ENCODE measurements at regions not wholly inside any gene's neighbourhood (a gene's known extent, or its start where the extent isn't known, plus 50 kb on each side); places are given as distances from the start of the nearest gene placed in this dataset.
"Not testable (repeated sequence)": the region's sequence is repeated elsewhere in the genome, so short reads cannot be mapped to it uniquely, and the experiment has no call there.

- no peaks in the 10 kb centered on the region for H3K36me3 Mint-ChIP-seq (ENCODE audit: low read depth)
- H3K4me1 Mint-ChIP-seq = peaks cover 25% of the 10 kb centered on the region
- H3K9me3 Mint-ChIP-seq = peaks cover 2% of the 10 kb centered on the region
- no peak overlapping the region for H3K4me3 Mint-ChIP-seq
- H3K27ac Mint-ChIP-seq (ENCODE audit: unreplicated experiment) = no peak overlapping the region
- DNase-seq (ENCODE audit: low read depth, low spot score) = no peak
- TF ChIP-seq, protein P1, sequence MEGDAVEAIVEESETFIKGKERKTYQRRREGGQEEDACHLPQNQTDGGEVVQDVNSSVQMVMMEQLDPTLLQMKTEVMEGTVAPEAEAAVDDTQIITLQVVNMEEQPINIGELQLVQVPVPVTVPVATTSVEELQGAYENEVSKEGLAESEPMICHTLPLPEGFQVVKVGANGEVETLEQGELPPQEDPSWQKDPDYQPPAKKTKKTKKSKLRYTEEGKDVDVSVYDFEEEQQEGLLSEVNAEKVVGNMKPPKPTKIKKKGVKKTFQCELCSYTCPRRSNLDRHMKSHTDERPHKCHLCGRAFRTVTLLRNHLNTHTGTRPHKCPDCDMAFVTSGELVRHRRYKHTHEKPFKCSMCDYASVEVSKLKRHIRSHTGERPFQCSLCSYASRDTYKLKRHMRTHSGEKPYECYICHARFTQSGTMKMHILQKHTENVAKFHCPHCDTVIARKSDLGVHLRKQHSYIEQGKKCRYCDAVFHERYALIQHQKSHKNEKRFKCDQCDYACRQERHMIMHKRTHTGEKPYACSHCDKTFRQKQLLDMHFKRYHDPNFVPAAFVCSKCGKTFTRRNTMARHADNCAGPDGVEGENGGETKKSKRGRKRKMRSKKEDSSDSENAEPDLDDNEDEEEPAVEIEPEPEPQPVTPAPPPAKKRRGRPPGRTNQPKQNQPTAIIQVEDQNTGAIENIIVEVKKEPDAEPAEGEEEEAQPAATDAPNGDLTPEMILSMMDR (conservative IDR thresholded peaks at IDR 0.05) = no peak
- H3K27me3 Mint-ChIP-seq (ENCODE audit: low read depth) = no peaks in the 10 kb centered on the region
Measured at GRCh38 chr1:87432685-87433084, 104.0 kb downstream of the LMO4 start.

DNA sequence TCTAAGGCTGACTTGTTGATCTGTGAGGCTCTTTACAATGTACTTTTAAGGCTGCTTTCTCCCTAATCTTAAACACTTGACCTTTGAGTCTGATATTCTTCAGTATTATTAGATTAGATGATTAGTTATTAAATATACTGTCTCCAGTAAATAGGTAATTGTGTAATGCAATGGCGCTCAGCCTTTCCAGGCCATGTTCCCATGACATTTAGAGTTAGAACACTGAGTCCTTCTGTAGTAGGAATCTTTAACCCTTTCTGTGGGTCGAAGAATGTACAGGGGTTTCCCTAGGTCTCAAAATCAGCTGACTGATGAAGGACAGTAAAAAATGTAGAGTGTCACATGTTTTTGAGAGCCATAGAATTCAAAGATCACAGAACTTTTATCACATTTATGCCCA is 104.4 kb downstream of the LMO4 start:
- H3K27me3 Mint-ChIP-seq (ENCODE audit: low read depth); H3K27ac Mint-ChIP-seq (ENCODE audit: unreplicated experiment); H3K9me3 Mint-ChIP-seq; H3K4me3 Mint-ChIP-seq; H3K36me3 Mint-ChIP-seq (ENCODE audit: low read depth); DNase-seq (ENCODE audit: low read depth, low spot score): not testable (repeated sequence)
- H3K4me1 Mint-ChIP-seq = peaks cover 20% of the 10 kb centered on the region

GRCh38 chr1:87435484-87435883 is 106.8 kb downstream of the LMO4 start:
- no peak for DNase-seq (ENCODE audit: low read depth, low spot score)
- Mint-ChIP-seq H3K4me3 (no peak overlapping the region), H3K27ac (ENCODE audit: unreplicated experiment) (no peak overlapping the region), H3K36me3 (ENCODE audit: low read depth) (no peaks in the 10 kb centered on the region), H3K4me1 (peaks cover 8% of the 10 kb centered on the region), H3K27me3 (ENCODE audit: low read depth) (no peaks in the 10 kb centered on the region), H3K9me3 (no peaks in the 10 kb centered on the region)
- TF ChIP-seq, protein P1 (conservative IDR thresholded peaks at IDR 0.05) = no peak

GRCh38 chr1:87436115-87436514 is 107.4 kb downstream of the LMO4 start:
- not testable (repeated sequence) for H3K4me1 Mint-ChIP-seq; H3K27me3 Mint-ChIP-seq (ENCODE audit: low read depth); H3K4me3 Mint-ChIP-seq; DNase-seq (ENCODE audit: low read depth, low spot score); H3K27ac Mint-ChIP-seq (ENCODE audit: unreplicated experiment); H3K36me3 Mint-ChIP-seq (ENCODE audit: low read depth); H3K9me3 Mint-ChIP-seq

DNA sequence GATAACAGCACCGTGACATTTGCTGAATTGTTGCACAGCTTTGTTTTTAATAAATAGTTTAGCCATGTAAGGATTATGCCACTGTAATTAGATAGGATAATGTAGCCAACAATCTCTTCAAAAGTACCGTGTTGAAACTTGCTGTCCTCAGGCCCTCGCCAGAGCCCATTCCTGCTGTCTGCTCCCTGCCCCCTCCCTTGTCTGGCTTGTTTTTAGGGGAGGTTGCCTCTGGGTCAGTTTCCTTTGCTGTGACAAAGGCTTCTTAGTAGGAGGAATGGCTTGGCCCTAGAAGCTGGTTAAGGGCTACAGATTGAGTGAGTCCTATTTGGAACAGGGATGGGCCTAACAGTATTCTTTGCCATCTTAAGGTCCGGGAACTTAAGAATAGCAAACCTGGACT is 107.9 kb downstream of the LMO4 start:
- TF ChIP-seq, protein P1 (conservative IDR thresholded peaks at IDR 0.05) = no peak
- H3K27me3 Mint-ChIP-seq (ENCODE audit: low read depth) = no peaks in the 10 kb centered on the region
- no peak overlapping the region for H3K4me3 Mint-ChIP-seq
- H3K4me1 Mint-ChIP-seq = peaks cover 8% of the 10 kb centered on the region
- no peaks in the 10 kb centered on the region for H3K36me3 Mint-ChIP-seq (ENCODE audit: low read depth)
- no peak for DNase-seq (ENCODE audit: low read depth, low spot score)
- H3K27ac Mint-ChIP-seq (ENCODE audit: unreplicated experiment) = no peak overlapping the region
- peaks cover 2% of the 10 kb centered on the region for H3K9me3 Mint-ChIP-seq

- Mint-ChIP-seq H3K4me3 (no peak overlapping the region), H3K36me3 (ENCODE audit: low read depth) (no peaks in the 10 kb centered on the region), H3K4me1 (peaks cover 8% of the 10 kb centered on the region), H3K9me3 (peaks cover 2% of the 10 kb centered on the region), H3K27me3 (ENCODE audit: low read depth) (no peaks in the 10 kb centered on the region), H3K27ac (ENCODE audit: unreplicated experiment) (no peak overlapping the region)
- DNase-seq (ENCODE audit: low read depth, low spot score) = no peak
- TF ChIP-seq, protein P1 (conservative IDR thresholded peaks at IDR 0.05) = no peak
Measured at GRCh38 chr1:87437663-87438295, 109.1 kb downstream of the LMO4 start.
